Fibroblast of skin of scalp (primary cell): ENCODE measurements at regions not wholly inside any gene's neighbourhood (a gene's known extent, or its start where the extent isn't known, plus 50 kb on each side); places are given as distances from the start of the nearest gene placed in this dataset.
A peak's percentile ranks its signal among the peaks of the same experiment; 100 is the strongest.

Source experiments
- DNase-seq: peaks from one replicate; pipeline ENCODE4 v3.0.0-alpha.2; 2013

DNA sequence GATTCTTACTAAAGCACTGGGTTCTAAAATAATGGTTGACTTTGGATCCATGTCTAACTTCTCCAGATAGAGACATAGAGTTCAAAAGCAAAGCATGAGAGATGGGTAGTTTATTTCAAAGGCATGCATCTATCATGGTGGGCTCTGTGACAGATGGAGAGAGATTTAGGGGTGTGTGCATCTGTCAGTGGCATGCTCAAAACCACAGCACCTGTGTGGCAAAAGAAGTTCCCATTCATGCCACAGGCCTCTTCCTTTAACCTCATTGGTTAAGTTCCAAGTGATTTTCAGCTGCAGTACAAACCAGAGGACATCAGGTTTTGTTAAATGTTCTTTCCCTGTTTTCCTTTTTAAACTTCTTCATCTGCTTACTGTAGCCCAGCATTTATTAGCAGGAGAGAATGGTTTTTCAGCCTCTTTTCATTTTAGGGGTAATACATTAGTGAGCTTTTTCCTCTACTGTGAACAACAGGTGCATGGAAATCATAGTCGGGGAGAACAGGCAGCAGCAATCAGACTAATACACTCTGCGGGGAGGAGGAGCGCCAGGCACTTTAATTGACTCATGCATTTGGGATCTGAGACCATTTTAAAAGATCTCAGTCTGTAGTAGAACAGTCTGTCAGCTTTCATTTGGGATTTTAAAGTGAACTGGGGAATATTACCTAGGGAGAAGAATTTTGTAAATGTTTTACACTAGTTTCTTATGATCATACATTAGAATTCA lies 52.4 kb upstream of the UPP2 start:
- no peak for DNase-seq

DNA sequence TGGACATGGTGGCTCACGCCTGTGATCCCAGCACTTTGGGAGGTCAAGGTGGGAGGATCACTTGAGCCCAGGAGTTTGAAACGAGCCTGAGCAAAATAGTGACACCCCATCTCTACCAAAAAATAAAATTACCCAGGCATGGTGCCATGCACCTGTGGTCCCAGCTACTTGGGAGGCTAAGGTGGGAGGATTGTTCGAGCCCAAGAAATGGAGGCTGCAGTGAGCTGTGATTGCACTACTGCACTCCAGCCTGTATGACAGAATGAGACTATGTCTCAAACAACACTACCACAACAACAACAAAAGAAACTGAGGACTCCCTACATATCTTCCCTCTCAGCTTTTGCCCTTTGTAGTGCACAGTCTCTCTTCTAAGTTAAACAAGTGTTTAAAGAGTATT lies 53.3 kb upstream of the UPP2 start:
- DNase-seq = no peak

- no peak for DNase-seq
Observed at GRCh38 chr2:158047156-158047611, 54.5 kb upstream of the UPP2 start.

GRCh38 chr2:158046121-158046880 lies 55.4 kb upstream of the UPP2 start:
- no peak for DNase-seq

- no peak for DNase-seq
Observed at GRCh38 chr2:158045362-158045761, 56.3 kb upstream of the UPP2 start.

DNA sequence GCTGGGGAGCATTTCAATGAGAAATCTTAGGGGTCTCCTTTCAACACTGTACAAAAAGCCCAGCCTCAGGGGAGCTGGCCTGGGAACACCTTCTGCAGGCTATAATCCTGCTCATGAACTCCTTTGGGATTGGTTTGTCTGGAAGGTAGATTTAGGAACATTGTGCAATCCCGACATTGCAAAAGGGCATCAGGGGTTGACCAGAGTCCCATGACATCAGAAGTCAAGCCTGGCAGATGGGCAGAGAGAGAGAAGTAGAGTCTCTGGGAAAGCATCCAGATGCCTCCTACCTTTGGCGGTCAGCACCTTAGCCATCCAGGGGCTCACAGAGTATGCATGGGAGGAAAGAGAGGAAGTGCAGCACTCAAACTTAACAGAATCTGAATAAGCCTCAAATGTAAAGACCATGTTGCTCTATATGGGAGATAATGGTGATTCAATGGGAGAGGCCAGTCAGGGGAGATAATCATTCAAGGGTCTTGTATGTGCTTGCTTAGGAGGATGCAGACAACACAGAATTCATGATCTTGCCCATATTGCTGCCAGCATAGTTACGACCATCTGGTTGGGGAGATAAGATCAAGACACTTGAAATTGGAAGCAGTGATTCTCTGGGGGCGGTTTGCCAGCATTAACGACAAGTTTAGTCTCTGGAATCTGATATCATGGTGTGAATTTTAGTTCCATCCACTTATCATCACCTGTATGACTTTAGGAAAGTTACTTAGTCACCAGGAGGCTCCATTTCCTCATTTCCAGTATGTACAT lies 58.3 kb upstream of the UPP2 start:
- DNase-seq = no peak

DNA sequence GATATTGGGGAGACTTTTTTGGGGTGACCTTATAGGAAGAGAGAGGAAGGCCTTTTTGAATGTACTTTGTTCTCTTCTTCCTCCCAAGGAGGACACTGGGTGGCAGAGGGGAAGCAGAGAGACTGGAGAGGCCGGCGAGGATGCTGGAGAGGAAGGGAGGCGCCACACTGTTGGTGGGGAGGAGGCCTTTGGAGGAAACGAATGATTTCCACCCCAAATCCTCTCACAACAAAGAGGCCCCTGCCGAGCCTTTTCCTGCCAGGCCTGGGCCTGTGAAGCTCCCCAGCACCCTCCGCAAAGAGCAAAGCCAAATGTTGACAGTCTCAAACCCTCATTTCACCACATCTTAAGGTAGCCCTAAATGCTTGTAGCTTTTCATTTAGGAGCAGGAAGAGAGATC lies 59.0 kb upstream of the UPP2 start:
- no peak for DNase-seq

DNA sequence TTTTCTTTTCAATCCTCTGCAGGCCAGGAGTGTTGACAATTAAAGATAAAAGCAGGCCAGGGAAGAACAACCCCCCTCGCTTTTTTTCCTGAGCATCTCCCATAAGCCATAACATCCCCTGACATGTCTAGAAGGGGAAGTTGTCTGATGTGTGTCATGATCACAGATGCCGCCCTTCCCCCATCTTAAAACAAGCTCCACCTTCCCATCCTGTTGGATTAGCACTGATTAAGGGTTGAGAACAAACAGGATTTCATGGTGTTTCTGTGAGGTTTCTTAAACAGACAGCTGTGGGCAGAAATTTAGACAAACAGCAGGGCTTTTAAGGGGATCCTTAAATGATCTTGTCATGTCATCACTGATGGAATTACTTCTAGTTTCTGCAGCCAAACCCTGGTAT lies 59.4 kb upstream of the UPP2 start:
- DNase-seq = no peak

DNA sequence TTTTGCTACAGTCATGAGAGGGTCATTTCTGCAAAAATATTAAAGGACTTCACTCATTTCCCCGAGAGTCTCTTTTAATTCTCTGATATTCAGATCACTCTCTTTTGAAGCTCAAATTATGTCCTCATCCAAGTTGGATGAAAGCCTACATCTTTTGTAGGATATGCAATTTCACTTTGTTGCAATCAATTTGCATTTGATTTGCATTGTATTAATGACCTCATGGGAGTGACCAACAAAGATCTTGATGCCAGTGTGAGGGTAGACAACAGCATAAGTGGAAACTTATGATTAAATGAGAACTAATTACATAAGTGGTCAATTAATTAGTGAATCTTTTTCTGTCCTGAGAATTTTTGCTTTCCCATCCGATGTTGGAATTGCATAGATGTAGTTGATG lies 60.3 kb upstream of the UPP2 start:
- DNase-seq = no peak

GRCh38 chr2:158038901-158039300 lies 62.8 kb upstream of the UPP2 start:
- no peak for DNase-seq

GRCh38 chr2:158034198-158034866 lies 67.3 kb upstream of the UPP2 start:
- peak; percentile 60 for DNase-seq

GRCh38 chr2:158031371-158031770 lies 70.3 kb upstream of the UPP2 start:
- no peak for DNase-seq

DNA sequence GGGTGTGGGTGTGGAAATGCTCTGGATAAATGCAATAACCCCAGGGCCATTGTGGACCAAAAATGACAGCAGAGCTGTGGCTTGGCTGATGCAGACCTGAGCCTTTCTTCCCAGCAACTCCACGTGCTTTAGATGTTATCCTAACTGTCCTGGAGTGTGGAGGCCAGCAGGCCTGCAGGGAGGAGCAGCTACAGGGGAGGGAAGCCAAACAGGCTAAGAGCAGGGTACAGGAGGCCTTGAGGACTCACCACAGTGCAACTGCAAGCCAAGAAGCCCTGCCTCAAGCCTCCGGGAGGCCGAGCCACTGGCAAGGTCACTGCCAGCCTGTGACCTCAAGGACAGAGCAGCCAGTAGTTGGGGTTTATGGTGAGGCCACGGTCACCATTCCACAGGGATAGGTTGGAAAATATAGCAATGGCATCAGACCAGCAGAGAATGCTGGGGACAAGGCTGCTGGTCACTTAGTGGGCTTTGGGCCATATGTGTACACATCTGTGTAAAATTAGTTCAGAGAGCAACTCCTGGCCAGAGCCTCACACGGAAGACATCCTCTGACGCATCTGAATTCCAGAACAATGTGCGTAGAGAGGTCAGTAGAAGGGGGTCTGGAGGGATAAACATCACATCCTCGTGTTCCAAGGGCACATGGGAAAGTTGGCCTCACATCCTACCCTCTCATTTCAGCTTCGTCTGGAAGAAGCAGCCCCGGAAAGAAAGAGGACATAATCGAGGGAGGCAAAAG lies 76.2 kb upstream of the UPP2 start:
- peak; percentile 27 for DNase-seq

DNA sequence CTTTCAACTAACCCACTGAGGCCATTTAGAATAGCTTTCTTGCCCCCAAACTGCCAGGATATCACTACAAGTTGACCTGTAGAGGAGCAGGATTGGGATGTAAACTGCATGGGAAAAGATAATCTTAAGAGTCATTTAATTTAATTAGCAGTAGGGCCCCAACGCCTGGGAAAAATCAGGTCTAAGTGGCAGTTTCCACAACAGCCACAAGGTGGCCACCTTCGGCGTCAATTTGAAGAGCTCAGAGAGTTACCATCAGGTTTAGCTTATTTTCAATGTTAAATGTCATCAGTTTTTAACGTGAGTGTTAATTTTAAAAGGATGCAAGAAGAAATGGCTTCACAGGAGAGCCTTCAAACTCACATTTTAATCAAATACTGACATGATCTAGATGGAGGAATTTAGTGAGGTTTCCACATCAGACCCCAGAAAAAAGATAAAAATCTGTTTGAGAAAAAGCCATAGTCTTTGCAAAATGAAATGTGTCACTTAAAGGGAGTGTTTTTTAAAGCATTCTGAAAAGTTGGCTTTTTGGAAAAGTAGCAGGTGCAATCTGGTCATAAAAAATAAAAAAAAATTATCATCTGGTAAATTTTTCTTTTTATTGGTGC lies 77.3 kb upstream of the UPP2 start:
- DNase-seq = peak; percentile 43

DNA sequence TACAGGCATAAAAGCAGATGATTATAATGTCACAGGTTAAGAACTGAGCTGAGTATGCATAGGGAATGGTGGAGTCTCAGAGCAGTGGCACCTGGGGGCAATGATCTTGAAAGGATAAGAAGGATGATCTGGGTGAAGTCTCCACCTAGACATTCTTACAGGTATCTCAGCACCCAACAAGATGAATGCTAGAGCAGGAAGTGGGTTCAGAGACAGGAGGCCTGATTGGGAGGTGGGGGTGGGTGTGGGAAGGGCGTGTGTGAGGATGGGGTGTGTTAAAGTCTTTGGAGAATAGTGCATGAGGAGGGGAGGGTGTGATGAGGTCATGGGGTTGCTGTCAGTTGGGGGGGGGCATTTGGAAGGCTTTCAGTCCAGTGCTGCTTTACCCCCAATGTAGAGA lies 78.8 kb upstream of the UPP2 start:
- no peak for DNase-seq

DNA sequence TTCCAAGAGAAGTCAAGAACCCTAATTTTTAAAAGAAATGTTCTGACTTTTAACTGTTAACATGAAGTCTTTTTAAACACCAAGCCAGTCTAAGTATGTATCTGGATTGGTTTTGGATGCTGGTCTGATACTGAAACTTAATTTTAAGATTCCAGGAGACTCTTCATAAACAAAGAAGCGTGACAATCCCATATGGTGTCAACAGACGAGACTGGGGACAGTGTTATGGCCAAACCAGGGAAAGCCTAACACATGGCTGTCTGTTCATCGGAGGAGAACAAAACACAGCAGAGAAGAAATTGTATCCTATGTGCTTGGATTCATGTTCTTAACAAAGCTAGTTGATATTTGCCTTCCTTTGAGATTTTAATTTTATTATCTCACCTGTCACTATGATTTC lies 80.5 kb upstream of the UPP2 start:
- no peak for DNase-seq

DNA sequence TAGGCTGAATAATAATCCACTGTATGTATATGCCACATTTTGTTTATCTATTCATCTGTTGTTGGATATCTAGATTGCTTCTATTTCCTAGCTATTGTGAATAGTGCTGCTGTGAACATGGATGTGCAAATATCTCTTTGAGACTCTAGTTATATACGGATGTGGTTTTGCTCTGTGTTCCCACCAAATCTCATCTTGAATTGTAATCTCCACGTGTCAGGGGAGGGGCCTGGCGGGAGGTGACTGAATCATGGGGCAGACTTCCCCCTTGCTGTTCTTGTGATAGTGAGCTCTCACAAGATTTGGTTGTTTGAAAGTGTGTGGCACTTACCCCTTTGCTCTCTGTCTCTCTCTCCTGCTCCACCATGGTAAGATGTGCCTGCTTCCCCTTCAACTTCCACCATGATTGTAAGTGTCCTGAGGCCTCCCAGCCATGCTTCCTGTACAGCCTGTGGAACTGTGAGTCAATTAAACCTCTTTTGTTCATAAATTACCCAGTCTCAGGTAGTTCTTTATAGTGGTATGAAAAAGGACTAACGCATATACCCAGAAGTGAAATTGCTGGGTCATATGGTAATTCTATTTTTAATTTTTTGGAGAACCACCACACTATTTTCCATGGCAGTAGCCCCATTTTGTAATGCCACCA lies 86.1 kb upstream of the UPP2 start:
- DNase-seq = no peak

- no peak for DNase-seq
Observed at GRCh38 chr2:158013891-158014290, 87.8 kb upstream of the UPP2 start.

GRCh38 chr2:158011055-158011771 lies 90.5 kb upstream of the UPP2 start:
- DNase-seq = no peak

- no peak for DNase-seq
Observed at GRCh38 chr2:158009399-158009798, 92.3 kb upstream of the UPP2 start.
